SU-DHL-6 (cell line): ENCODE measurements at regions not wholly inside any gene's neighbourhood (a gene's known extent, or its start where the extent isn't known, plus 50 kb on each side); places are given as distances from the start of the nearest gene placed in this dataset.

Source experiments
- EZH2phosphoT487 ChIP-seq: fragments of 200-600 bp; sonication (generic), shearing (Covaris generic); conservative IDR thresholded peaks from 2 replicates; pipeline ENCODE4 v1.6.1; 2018; ENCODE audit warnings: mild to moderate bottlenecking, antibody characterized with exemption, low read length, moderate library complexity, mixed read lengths
- TF ChIP-seq, protein P1 (sequence below): fragments of 200-600 bp; sonication (generic); IDR thresholded peaks from one replicate; pipeline ENCODE4 v1.5.1; 2017; ENCODE audit warnings: antibody characterized with exemption, mild to moderate bottlenecking, low read length, moderate library complexity; ENCODE audit not compliant: insufficient read depth, poor library complexity, severe bottlenecking

DNA sequence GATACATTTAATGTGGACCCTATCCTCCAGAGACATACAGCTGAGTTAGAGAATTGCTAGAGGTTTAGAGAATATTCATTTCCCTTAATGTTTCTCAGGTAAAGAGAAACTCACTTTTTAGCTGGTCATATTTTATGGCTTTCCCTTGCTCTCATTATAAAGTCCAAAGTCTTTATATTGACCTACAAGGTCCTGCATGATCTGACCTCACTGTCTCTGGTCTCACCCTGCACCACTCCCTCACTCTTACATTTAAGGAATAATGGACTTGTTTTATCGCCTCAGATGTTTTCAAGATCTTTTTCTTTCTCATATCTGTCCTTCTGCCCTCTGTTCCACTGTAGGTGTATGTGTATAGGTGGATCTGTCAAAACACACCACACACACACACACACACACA is 597.3 kb downstream of the PLCL1 start:
- TF ChIP-seq, protein P1, sequence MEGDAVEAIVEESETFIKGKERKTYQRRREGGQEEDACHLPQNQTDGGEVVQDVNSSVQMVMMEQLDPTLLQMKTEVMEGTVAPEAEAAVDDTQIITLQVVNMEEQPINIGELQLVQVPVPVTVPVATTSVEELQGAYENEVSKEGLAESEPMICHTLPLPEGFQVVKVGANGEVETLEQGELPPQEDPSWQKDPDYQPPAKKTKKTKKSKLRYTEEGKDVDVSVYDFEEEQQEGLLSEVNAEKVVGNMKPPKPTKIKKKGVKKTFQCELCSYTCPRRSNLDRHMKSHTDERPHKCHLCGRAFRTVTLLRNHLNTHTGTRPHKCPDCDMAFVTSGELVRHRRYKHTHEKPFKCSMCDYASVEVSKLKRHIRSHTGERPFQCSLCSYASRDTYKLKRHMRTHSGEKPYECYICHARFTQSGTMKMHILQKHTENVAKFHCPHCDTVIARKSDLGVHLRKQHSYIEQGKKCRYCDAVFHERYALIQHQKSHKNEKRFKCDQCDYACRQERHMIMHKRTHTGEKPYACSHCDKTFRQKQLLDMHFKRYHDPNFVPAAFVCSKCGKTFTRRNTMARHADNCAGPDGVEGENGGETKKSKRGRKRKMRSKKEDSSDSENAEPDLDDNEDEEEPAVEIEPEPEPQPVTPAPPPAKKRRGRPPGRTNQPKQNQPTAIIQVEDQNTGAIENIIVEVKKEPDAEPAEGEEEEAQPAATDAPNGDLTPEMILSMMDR, result no peak
- no peak for TF ChIP-seq EZH2phosphoT487
